ENCODE measurements at regions not wholly inside any gene's neighbourhood (a gene's known extent, or its start where the extent isn't known, plus 50 kb on each side); places are given as distances from the start of the nearest gene placed in this dataset.

DNA sequence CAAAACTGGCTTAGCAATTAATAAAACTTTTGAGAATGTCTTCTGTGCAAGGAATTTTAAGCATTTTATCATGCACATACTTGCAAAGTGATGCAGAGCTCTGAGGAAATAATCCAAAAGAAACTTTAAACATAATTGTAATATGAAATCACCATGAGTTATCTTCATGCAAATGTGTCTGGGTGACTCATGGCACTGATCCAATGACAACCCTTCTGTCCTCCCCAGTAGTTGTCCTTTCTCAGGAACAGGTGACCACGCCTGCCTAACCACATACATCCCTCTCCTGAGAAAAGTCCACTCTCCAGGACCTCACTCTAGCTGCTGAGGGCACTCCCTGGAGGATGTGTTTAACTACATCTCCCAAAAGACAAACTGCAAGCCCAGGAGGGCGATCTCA, 530.6 kb upstream of the IL12A start:
- no peak overlapping the region for H3K27ac Mint-ChIP-seq (ENCODE audit: low read depth)
- H3K9me3 Mint-ChIP-seq = peaks cover 15% of the 10 kb centered on the region
- DNase-seq (ENCODE audit: low spot score in 2 of 2) = no peak
- H3K4me1 Mint-ChIP-seq = no peaks in the 10 kb centered on the region
- H3K27me3 Mint-ChIP-seq = no peaks in the 10 kb centered on the region
- ATAC-seq (replicated peaks; ENCODE audit: extremely low read depth, poor library complexity, severe bottlenecking) = no peak
- no peaks in the 10 kb centered on the region for H3K36me3 Mint-ChIP-seq (ENCODE audit: insufficient read depth)
- H3K4me3 Mint-ChIP-seq = no peak overlapping the region

DNA sequence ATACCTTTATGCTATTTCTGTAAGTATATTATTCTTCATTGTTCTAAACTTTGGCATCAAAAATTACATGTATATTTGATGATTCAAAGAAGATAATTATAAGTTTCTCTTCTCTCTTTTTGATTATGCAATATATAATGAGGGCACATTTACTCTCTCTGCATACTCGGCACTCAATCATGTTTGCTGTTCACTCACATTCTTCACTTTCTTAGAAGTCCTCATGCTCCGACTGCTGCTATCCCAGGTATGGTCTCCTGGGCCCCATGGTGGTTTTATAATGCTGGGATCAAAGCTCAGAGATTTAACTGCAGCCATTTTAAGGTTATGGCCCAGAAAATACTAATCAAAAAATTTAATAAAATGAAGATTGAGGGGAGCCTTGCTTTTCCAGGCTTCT, 529.7 kb upstream of the IL12A start:
- Mint-ChIP-seq H3K9me3 (peaks cover 15% of the 10 kb centered on the region), H3K27me3 (no peaks in the 10 kb centered on the region), H3K36me3 (ENCODE audit: insufficient read depth) (no peaks in the 10 kb centered on the region), H3K27ac (ENCODE audit: low read depth) (no peak overlapping the region), H3K4me1 (no peaks in the 10 kb centered on the region), H3K4me3 (no peak overlapping the region)
- ATAC-seq (replicated peaks; ENCODE audit: extremely low read depth, poor library complexity, severe bottlenecking) = no peak
- no peak for DNase-seq (ENCODE audit: low spot score in 2 of 2)

DNA sequence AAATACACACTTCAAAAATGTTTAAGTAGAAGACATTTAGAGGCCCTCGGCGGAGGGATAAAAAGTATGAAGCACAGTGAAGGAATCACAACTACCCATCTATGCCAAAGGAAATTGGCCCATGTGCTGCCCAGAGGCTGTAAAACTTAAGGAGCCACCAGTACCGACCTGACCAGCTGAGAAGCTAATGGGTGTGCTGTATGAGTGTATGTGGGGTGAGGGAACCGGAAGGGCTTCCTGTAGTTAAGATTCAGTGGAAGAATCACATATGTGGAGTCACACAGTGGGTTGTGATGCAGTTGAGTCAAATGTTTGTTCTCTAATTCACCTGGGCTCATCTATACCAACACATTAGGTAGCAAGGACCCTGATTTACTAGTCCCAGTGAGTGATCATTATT, 516.0 kb upstream of the IL12A start:
- Mint-ChIP-seq H3K4me3 (no peak overlapping the region), H3K27ac (ENCODE audit: low read depth) (no peak overlapping the region), H3K27me3 (no peaks in the 10 kb centered on the region), H3K4me1 (no peaks in the 10 kb centered on the region), H3K9me3 (peaks cover 5% of the 10 kb centered on the region), H3K36me3 (ENCODE audit: insufficient read depth) (no peaks in the 10 kb centered on the region)
- DNase-seq (ENCODE audit: low spot score in 2 of 2) (no peak), ATAC-seq (replicated peaks; ENCODE audit: extremely low read depth, poor library complexity, severe bottlenecking) (no peak)

DNA sequence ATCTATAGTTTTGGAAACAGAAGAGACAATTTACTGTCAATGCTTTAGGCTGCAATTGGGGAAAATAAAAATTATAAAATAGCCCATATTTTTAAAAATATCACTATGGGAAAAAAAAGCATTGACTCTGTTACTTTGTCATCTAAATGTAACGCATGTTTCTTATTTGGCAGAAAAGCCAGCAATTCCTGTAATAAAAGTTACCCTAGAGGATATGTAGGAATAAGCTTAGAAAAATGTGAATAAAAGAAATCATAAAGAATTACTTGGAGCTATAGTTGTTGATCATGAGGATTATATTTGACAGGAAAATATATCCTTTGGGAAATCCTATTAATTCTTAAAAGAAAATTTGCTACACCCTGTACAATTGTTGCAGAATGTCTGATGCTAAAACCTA, 515.4 kb upstream of the IL12A start:
- peaks cover 7% of the 10 kb centered on the region for H3K9me3 Mint-ChIP-seq
- ATAC-seq (replicated peaks; ENCODE audit: extremely low read depth, poor library complexity, severe bottlenecking) = no peak
- H3K36me3 Mint-ChIP-seq (ENCODE audit: insufficient read depth) = no peaks in the 10 kb centered on the region
- no peak overlapping the region for H3K4me3 Mint-ChIP-seq
- H3K27ac Mint-ChIP-seq (ENCODE audit: low read depth) = no peak overlapping the region
- H3K27me3 Mint-ChIP-seq = no peaks in the 10 kb centered on the region
- H3K4me1 Mint-ChIP-seq = no peaks in the 10 kb centered on the region
- no peak for DNase-seq (ENCODE audit: low spot score in 2 of 2)

DNA sequence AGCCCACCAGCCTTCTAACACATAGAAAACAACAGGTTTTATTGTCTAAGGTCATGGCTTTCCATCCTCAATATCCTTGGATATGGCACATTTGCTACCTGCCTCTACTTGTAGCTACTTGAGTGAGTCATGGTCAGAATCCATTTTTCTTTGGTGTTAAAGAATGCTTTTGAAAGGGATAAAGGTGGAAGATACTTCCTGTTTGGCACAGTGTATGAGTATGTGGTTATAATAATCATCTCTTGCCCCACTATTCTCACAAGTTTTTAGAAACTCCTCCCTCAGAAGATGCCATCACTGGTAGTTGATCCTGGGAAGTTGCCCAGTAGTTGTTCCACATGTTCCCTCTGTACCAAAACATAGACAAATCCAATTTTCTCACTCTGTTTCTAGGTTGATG, 508.6 kb upstream of the IL12A start:
- DNase-seq (ENCODE audit: low spot score in 2 of 2) = no peak
- Mint-ChIP-seq H3K27me3 (no peaks in the 10 kb centered on the region), H3K27ac (ENCODE audit: low read depth) (no peak overlapping the region), H3K36me3 (ENCODE audit: insufficient read depth) (no peaks in the 10 kb centered on the region), H3K9me3 (peaks cover 18% of the 10 kb centered on the region), H3K4me1 (no peaks in the 10 kb centered on the region), H3K4me3 (no peak overlapping the region)
- ATAC-seq (replicated peaks; ENCODE audit: extremely low read depth, poor library complexity, severe bottlenecking) = no peak

DNA sequence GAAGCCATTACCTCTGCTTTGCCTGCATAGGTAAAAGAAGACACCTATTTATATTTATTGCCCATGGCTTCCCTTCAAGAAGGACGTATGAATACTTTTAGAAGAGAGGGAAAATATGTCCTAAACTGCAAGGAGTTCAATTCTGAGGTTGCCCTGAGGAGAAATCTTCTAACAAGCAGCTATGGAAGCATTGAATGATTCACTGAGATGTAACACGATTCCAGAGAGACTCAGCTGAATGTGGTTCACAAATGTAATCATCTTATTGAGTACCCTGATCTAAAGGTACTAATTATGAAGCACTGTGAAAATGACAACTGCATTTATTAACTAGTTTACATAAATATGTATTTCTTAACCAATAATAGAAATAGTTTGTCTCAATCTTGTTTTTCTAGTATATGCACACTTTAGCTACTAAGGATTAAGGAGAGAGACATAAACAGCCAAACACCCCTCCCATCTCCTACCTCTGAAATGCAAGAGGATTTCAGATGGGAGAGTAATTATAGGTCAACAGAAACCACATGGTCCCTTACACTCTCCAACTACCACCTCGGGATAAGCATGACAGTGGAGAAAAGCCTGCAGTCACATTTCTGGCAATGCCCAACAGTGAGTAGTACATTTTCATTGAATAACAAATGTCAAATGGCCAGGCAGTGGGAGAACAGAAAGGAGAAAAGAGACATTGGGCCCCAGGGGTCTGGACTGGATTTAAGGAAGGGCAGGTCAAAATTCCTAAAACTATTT, 506.2 kb upstream of the IL12A start:
- ATAC-seq (replicated peaks; ENCODE audit: extremely low read depth, poor library complexity, severe bottlenecking) (no peak), DNase-seq (ENCODE audit: low spot score in 2 of 2) (no peak)
- H3K9me3 Mint-ChIP-seq = peaks cover 13% of the 10 kb centered on the region
- H3K4me1 Mint-ChIP-seq = no peaks in the 10 kb centered on the region
- no peak overlapping the region for H3K27ac Mint-ChIP-seq (ENCODE audit: low read depth)
- no peak overlapping the region for H3K4me3 Mint-ChIP-seq
- no peaks in the 10 kb centered on the region for H3K27me3 Mint-ChIP-seq
- no peaks in the 10 kb centered on the region for H3K36me3 Mint-ChIP-seq (ENCODE audit: insufficient read depth)

DNA sequence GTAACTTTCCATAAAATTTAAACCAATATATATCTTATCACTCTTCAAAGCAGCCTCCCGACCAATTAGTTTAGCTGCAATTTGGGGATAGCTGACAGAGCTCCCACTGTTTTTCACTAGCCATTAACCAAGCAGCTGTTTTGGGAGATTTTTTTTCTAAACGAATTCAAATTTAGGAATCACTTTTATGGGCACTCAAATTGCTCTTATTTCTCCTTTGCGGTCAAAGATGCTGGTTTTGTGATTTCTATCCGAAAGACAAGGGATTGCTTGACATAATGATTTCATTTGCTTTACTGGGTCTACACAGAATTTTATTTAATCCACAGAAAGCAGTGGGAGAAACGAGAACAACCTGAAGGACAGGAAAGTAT, 505.7 kb upstream of the IL12A start:
- Mint-ChIP-seq H3K4me1 (no peaks in the 10 kb centered on the region), H3K27ac (ENCODE audit: low read depth) (no peak overlapping the region), H3K36me3 (ENCODE audit: insufficient read depth) (no peaks in the 10 kb centered on the region), H3K27me3 (no peaks in the 10 kb centered on the region), H3K4me3 (no peak overlapping the region), H3K9me3 (peaks cover 13% of the 10 kb centered on the region)
- DNase-seq (ENCODE audit: low spot score in 2 of 2) (no peak), ATAC-seq (replicated peaks; ENCODE audit: extremely low read depth, poor library complexity, severe bottlenecking) (no peak)

DNA sequence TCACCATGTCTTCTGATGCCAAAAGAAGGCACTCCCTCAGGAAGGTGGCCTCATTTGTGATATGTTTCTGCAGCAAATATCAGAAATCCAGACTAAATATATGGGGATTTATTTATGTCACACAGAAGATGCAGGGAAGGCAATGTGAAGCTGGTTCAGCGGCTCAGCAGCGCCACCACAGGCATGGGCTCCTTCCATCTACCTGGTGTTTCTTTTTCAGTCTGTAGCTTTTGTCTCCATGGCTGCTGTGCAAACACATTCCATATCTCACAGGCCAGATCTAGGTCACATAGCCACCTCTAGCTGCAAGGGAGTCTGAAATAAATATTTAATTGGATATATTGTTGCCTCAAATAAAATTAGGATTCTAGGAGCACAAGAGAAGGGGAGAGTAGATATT, 502.1 kb upstream of the IL12A start:
- Mint-ChIP-seq H3K4me1 (no peaks in the 10 kb centered on the region), H3K4me3 (no peak overlapping the region), H3K9me3 (peaks cover 10% of the 10 kb centered on the region), H3K27me3 (no peaks in the 10 kb centered on the region), H3K36me3 (ENCODE audit: insufficient read depth) (no peaks in the 10 kb centered on the region), H3K27ac (ENCODE audit: low read depth) (no peak overlapping the region)
- no peak for ATAC-seq (replicated peaks; ENCODE audit: extremely low read depth, poor library complexity, severe bottlenecking)
- DNase-seq (ENCODE audit: low spot score in 2 of 2) = no peak

DNA sequence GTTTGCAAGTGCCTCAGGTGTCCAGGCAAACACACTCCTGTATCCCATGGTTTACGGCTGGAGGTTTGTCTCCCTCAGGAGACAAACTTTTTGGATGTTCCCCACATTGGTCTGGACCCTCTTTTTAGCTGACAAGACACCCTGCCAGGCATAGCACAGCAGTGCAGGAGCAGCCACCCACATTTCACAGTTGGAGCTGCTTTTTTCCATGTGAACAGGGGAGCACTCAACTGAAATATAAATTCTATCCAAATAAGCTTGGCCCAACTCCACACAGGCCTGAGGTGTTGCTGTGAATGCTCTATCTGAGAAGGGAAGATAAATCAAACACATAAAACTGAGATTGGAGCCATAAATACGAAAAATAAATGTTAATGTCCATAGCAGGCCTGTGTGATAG, 501.3 kb upstream of the IL12A start:
- no peaks in the 10 kb centered on the region for H3K36me3 Mint-ChIP-seq (ENCODE audit: insufficient read depth)
- no peak for ATAC-seq (replicated peaks; ENCODE audit: extremely low read depth, poor library complexity, severe bottlenecking)
- H3K4me3 Mint-ChIP-seq = no peak overlapping the region
- H3K9me3 Mint-ChIP-seq = peaks cover 14% of the 10 kb centered on the region
- no peak for DNase-seq (ENCODE audit: low spot score in 2 of 2)
- no peak overlapping the region for H3K27ac Mint-ChIP-seq (ENCODE audit: low read depth)
- no peaks in the 10 kb centered on the region for H3K27me3 Mint-ChIP-seq
- no peaks in the 10 kb centered on the region for H3K4me1 Mint-ChIP-seq

DNA sequence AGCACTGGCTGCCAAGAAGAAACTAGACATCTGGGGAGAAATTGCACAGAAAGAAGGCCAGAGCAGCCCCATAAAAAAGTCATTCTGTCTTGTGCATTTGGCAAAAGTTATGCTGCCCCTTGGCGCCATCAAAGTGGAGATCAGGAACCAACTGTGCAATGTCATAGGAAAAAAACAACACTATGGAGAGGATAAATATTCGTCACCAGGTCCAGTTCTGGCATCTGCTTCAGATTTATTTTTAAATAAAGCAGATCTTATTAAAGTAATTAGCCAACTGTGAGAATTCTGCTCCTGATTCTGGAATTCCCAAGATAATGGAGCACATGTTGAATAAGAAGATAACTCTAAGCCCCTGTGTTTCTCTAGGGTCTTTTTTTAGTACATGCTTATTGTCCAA, 500.0 kb upstream of the IL12A start:
- H3K4me3 Mint-ChIP-seq = no peak overlapping the region
- H3K27ac Mint-ChIP-seq (ENCODE audit: low read depth) = no peak overlapping the region
- H3K27me3 Mint-ChIP-seq = no peaks in the 10 kb centered on the region
- DNase-seq (ENCODE audit: low spot score in 2 of 2) (no peak), ATAC-seq (replicated peaks; ENCODE audit: extremely low read depth, poor library complexity, severe bottlenecking) (no peak)
- H3K36me3 Mint-ChIP-seq (ENCODE audit: insufficient read depth) = no peaks in the 10 kb centered on the region
- H3K4me1 Mint-ChIP-seq = no peaks in the 10 kb centered on the region
- H3K9me3 Mint-ChIP-seq = peaks cover 16% of the 10 kb centered on the region

DNA sequence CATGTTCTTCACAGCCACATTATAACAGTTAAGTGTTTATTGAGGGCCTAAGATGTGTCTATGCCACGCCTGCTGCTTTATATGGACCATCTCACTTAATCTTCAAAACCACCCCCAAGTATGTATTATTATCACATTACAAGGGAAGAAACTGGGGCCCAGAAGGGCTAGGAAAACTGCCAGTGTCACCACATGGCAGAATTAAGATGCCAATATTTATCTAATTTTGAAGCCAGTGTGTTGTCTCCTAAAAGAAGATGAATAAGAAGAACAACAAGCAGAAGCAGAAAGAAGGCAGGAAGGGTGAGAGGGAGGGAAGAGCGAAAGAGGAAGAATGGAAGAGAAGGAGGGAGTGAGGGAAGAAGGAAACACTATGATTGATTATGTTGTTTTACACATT, 491.3 kb upstream of the IL12A start:
- H3K27ac Mint-ChIP-seq (ENCODE audit: low read depth) = no peak overlapping the region

DNA sequence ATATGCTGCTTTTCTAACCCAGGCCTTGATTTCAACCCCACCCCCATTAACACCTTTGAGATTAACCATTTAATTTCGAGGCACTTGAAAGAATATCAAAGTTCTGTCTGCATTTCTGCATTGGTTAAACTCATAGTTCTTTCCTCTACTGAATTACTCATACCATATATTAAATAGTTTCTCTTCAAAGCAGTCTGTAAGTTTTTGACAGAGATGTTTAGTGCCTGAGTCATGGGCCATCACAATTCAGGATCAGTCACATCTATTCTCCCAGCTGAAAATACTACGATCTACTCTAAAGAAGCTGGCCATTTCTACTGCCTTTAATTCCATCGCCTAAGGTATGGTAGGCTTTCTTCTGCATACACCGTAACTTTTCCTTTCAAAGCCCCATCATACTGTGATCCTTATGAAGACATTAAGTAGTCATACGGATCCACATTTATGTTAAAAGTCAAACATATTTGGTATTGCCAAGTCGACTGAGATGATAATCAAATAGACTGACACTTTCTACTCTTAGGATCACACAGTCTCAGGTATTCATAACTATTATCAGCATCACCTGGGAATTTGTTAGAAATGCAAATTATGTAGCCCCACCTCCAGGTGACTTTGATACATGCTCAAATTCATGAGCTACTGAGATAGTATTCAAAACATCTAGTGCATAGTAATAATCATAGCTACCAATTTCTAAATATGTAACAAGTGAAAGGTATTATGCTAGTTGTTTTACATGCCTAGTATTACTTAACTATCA, 489.4 kb upstream of the IL12A start:
- Mint-ChIP-seq H3K9me3 (peaks cover 20% of the 10 kb centered on the region), H3K4me3 (no peak overlapping the region), H3K36me3 (ENCODE audit: insufficient read depth) (no peaks in the 10 kb centered on the region), H3K27me3 (no peaks in the 10 kb centered on the region), H3K27ac (ENCODE audit: low read depth) (no peak overlapping the region), H3K4me1 (no peaks in the 10 kb centered on the region)
- DNase-seq (ENCODE audit: low spot score in 2 of 2) = no peak
- no peak for ATAC-seq (replicated peaks; ENCODE audit: extremely low read depth, poor library complexity, severe bottlenecking)

More for the DNA sequence above, 491.3 kb upstream of the IL12A start:
- no peak overlapping the region for H3K4me3 Mint-ChIP-seq
- no peaks in the 10 kb centered on the region for H3K27me3 Mint-ChIP-seq
- no peaks in the 10 kb centered on the region for H3K4me1 Mint-ChIP-seq
- H3K9me3 Mint-ChIP-seq = peaks cover 15% of the 10 kb centered on the region
- H3K36me3 Mint-ChIP-seq (ENCODE audit: insufficient read depth) = no peaks in the 10 kb centered on the region
- ATAC-seq (replicated peaks; ENCODE audit: extremely low read depth, poor library complexity, severe bottlenecking) = no peak
- no peak for DNase-seq (ENCODE audit: low spot score in 2 of 2)

DNA sequence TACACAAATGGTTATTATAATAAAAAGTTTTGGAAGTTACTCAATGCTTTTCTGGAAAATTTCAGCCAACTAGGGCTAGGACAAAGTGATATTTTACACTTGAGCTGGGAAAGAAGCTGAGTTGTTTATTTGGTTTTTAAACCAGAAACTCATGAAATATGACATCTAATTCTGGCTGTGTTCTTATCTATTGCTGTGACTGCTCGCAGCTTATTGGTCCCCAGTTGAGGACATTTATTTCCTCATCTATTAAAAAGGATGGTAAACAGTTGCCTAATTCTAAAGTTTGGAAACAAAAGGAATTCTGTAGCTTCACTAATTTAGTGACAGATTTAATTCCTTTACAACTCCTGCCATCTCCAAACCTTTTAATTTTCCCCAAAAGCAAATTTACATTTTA, 487.6 kb upstream of the IL12A start:
- ATAC-seq (replicated peaks; ENCODE audit: extremely low read depth, poor library complexity, severe bottlenecking) = no peak
- Mint-ChIP-seq H3K27me3 (no peaks in the 10 kb centered on the region), H3K27ac (ENCODE audit: low read depth) (no peak overlapping the region), H3K9me3 (peaks cover 27% of the 10 kb centered on the region), H3K36me3 (ENCODE audit: insufficient read depth) (no peaks in the 10 kb centered on the region), H3K4me3 (no peak overlapping the region), H3K4me1 (no peaks in the 10 kb centered on the region)
- no peak for DNase-seq (ENCODE audit: low spot score in 2 of 2)

All from central memory CD8-positive, alpha-beta T cell (primary cell).